GM12875 (cell line): ENCODE measurements at regions not wholly inside any gene's neighbourhood (a gene's known extent, or its start where the extent isn't known, plus 50 kb on each side); places are given as distances from the start of the nearest gene placed in this dataset.

Source experiments
- H3K4me3 ChIP-seq: one replicate; pipeline ENCODE4 v1.5.1; 2011; ENCODE audit warnings: low read depth, low read length, control low read depth
- CTCF ChIP-seq: IDR thresholded peaks from 2 replicates; pipeline ENCODE4 v1.5.1; 2011; ENCODE audit warnings: low read depth, mild to moderate bottlenecking, control low read depth, inconsistent platforms, low read length, moderate library complexity, borderline replicate concordance; ENCODE audit not compliant: insufficient read depth

GRCh38 chr20:11077226-11077625, 403.4 kb upstream of the JAG1 start:
- H3K4me3 ChIP-seq: no peak overlapping the region
- TF ChIP-seq CTCF: no peak

GRCh38 chr20:11080010-11080409, 406.2 kb upstream of the JAG1 start:
- H3K4me3 ChIP-seq: no peak overlapping the region
- no peak for TF ChIP-seq CTCF

- TF ChIP-seq CTCF: no peak
- H3K4me3 ChIP-seq: no peak overlapping the region
These were observed 407.1 kb upstream of the JAG1 start for GRCh38 chr20:11080781-11081377.

GRCh38 chr20:11083841-11084240, 410.0 kb upstream of the JAG1 start:
- no peak for TF ChIP-seq CTCF
- no peak overlapping the region for H3K4me3 ChIP-seq

- no peak for TF ChIP-seq CTCF
- no peak overlapping the region for H3K4me3 ChIP-seq
These were observed 410.7 kb upstream of the JAG1 start for GRCh38 chr20:11084508-11084907.

GRCh38 chr20:11086970-11087369, 413.2 kb upstream of the JAG1 start:
- H3K4me3 ChIP-seq: no peak overlapping the region
- no peak for TF ChIP-seq CTCF

- no peak for TF ChIP-seq CTCF
- no peak overlapping the region for H3K4me3 ChIP-seq
These were observed 417.0 kb upstream of the JAG1 start for GRCh38 chr20:11090751-11091150.
